ENCODE measurements at regions not wholly inside any gene's neighbourhood (a gene's known extent, or its start where the extent isn't known, plus 50 kb on each side); places are given as distances from the start of the nearest gene placed in this dataset.
"Not testable (repeated sequence)": the region's sequence is repeated elsewhere in the genome, so short reads cannot be mapped to it uniquely, and the experiment has no call there.

- DNase-seq; H3K9me3 ChIP-seq; H3K4me3 ChIP-seq; intact Hi-C loops (cut with DNase I); H3K27ac ChIP-seq; H3K27me3 ChIP-seq; ATAC-seq; H3K36me3 ChIP-seq; H3K4me1 ChIP-seq: not testable (repeated sequence)
- WGBS (ENCODE audit: insufficient coverage, low coverage, low lambda C conversion rate, missing lambda C conversion rate): 88% methylated on average over 16 of the region's 29 CpGs
These were observed 145.8 kb downstream of the IGLL1 start for GRCh38 chr22:23434198-23434830.

GRCh38 chr22:23433127-23434005 lies 146.7 kb downstream of the IGLL1 start:
- H3K4me1 ChIP-seq; H3K27ac ChIP-seq; H3K36me3 ChIP-seq; H3K9me3 ChIP-seq; H3K4me3 ChIP-seq; intact Hi-C loops (cut with DNase I); H3K27me3 ChIP-seq: not testable (repeated sequence)
- WGBS (ENCODE audit: insufficient coverage, low coverage, low lambda C conversion rate, missing lambda C conversion rate): 10% methylated on average over 18 of the region's 35 CpGs
- TF ChIP-seq CTCF (IDR thresholded peaks at IDR 0.05): peak; percentile 33 to 44 (median 43)
- peak in 1 of 3 donors; percentile 36 for DNase-seq
- ATAC-seq: peak; percentile 94 to 99 (median 96)

- H3K27me3 ChIP-seq; H3K4me1 ChIP-seq; H3K36me3 ChIP-seq; H3K9me3 ChIP-seq; H3K4me3 ChIP-seq; intact Hi-C loops (cut with DNase I); H3K27ac ChIP-seq; ATAC-seq; DNase-seq: not testable (repeated sequence)
- no CpG with 5 or more reads among the region's 10 CpGs for WGBS (ENCODE audit: insufficient coverage, low coverage, low lambda C conversion rate, missing lambda C conversion rate)
These were observed 147.4 kb downstream of the IGLL1 start for GRCh38 chr22:23432719-23433118.

GRCh38 chr22:23431337-23432072 lies 148.6 kb downstream of the IGLL1 start:
- Histone ChIP-seq H3K4me3 (no peak overlapping the region), H3K36me3 (no peaks in the 10 kb centered on the region), H3K9me3 (no peaks in the 10 kb centered on the region), H3K27ac (no peak overlapping the region), H3K27me3 (no peaks in the 10 kb centered on the region), H3K4me1 (no peaks in the 10 kb centered on the region)
- TF ChIP-seq POLR2A (IDR thresholded peaks at IDR 0.05): no peak
- no peak for TF ChIP-seq CTCF (IDR thresholded peaks at IDR 0.05)
- ATAC-seq (no peak), DNase-seq (peak in 1 of 3 donors; percentile 76)
- 76% methylated on average over 7 of the region's 20 CpGs for WGBS (ENCODE audit: insufficient coverage, low coverage, low lambda C conversion rate, missing lambda C conversion rate)
- intact Hi-C loops (cut with DNase I): no loop called here

GRCh38 chr22:23424551-23425068 lies 155.5 kb downstream of the IGLL1 start:
- DNase-seq; intact Hi-C loops (cut with DNase I); ATAC-seq; H3K36me3 ChIP-seq; H3K27ac ChIP-seq; H3K9me3 ChIP-seq; H3K4me3 ChIP-seq; H3K4me1 ChIP-seq; H3K27me3 ChIP-seq: not testable (repeated sequence)
- WGBS (ENCODE audit: insufficient coverage, low coverage, low lambda C conversion rate, missing lambda C conversion rate): 88% methylated on average over 5 of the region's 5 CpGs

Measured in right lobe of liver (tissue), 6 donors.